ENCODE measurements at regions not wholly inside any gene's neighbourhood (a gene's known extent, or its start where the extent isn't known, plus 50 kb on each side); places are given as distances from the start of the nearest gene placed in this dataset.
"Not testable (repeated sequence)": the region's sequence is repeated elsewhere in the genome, so short reads cannot be mapped to it uniquely, and the experiment has no call there.

- intact Hi-C loops (cut with DNase I), result no loop called here
- DNase-seq, result no peak
Observed at GRCh38 chr4:72797486-72797885, 228.5 kb upstream of the ADAMTS3 start.

DNA sequence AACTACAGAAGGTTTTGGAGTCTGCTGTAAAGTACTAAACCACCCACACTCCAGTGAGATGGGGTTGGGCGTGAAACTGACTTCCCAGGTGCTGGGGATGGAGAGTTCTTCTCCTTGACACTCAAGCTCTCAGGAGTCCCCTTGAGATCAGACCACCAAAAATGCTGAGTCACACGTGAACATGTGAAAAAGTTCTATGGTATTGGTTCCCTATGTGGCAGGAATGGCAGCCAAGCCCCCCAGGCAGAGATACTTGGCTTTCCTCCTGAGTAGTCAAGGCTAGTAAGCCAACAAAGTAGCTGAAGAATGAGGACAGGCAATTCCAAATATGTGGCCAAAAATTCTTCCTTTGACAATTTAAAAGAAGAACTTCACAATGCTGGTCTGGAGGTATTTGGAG, 222.0 kb upstream of the ADAMTS3 start:
- intact Hi-C loops (cut with DNase I), result no loop called here
- no peak for DNase-seq

DNA sequence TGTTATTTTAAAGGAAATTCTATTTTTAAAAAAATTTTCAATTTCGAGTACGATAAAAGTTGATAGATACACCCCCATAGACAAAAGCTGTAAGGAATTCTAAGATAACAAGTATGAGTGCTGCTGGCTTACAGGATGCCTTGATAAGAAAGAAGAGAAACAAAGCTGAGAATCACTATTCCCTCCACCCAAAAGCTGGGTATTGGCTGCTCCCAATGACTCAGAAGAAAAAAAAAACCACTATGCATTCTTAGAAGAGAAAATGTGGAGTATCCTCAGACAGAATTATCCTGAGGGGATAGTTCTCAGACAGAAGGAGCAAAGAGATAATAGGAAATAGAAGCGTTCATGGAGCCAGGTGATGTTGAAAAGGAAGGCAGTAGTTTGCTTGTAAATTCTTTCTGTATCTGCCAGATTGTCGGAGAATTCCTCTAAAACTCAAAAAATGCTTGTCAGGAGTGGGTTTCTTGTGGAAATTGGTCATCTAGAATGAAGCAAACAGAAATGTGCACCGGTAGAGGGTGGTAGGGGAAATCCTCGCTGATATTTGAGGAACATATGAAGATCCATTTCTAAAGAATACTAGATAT, 217.5 kb upstream of the ADAMTS3 start:
- intact Hi-C loops (cut with DNase I), result no loop called here
- no peak for DNase-seq

- DNase-seq, result no peak
- intact Hi-C loops (cut with DNase I), result no loop called here
Observed at GRCh38 chr4:72779241-72779640, 210.2 kb upstream of the ADAMTS3 start.

DNA sequence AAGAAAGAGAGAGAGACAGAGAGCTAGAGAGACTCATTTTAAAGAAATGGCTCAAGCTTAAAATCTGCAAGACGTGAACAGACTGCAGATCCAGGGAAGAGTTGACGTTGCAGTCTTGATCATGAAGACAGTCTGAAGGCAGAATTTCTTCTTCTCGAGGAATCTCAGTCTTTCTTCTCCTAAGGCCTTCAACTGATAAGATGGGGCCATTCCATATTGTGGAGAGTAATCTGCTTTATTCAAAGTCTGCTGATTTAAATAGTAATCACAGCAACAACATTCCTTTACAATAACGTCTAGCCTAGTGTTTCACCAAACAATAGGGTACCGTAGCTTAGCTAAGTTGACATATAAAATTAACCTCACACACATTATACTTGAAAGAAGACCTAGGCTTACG, 208.4 kb upstream of the ADAMTS3 start:
- no peak for DNase-seq
- intact Hi-C loops (cut with DNase I), result no loop called here

DNA sequence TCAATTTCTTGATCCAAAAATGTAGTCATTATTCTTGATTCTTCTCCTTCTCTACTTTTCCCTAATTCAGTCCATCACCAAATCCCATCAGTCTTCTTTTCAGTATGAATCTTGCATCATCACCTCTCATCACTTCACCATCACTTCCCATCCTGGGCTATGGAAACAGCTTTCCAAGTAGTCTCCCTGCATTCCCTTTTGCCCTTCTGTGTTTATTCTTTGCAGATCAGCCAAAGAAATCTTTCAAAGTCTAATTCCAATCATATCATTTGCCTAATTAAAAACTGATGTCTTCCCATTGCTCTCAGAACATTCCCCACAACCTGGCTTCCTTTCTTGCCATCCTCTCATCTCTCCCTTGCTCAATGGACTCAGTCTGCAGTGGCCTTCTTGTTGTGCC, 201.7 kb upstream of the ADAMTS3 start:
- intact Hi-C loops (cut with DNase I), result no loop called here
- DNase-seq, result no peak

- peak in 3 of 10 donors; percentile 7 to 64 (median 63) for DNase-seq
- intact Hi-C loops (cut with DNase I), result no loop called here
Observed at GRCh38 chr4:72768364-72768763, 199.3 kb upstream of the ADAMTS3 start.

GRCh38 chr4:72767618-72768302, 198.7 kb upstream of the ADAMTS3 start:
- intact Hi-C loops (cut with DNase I), result no loop called here
- DNase-seq, result no peak

DNA sequence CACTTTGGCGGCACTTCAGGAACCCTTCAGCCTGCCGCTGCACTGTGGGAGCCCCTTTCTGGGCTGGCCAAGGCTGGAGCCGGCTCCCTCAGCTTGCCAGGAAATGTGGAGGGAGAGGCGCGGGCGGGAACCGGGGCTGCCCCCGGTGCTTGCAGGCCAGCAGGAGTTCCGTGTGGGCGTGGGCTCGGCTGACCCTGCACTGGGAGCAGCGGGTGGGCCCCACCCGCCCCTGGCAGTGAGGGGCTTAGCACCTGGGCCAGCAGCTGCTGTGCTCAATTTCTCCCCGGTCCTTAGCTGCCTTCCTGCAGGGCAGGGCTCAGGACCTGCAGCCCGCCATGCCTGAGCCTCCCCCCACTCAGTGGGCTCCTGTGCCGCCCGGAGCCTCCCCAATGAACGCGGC, 196.8 kb upstream of the ADAMTS3 start:
- intact Hi-C loops (cut with DNase I); DNase-seq: not testable (repeated sequence)

- DNase-seq, result no peak
- intact Hi-C loops (cut with DNase I), result no loop called here
Observed at GRCh38 chr4:72761368-72762038, 192.5 kb upstream of the ADAMTS3 start.

GRCh38 chr4:72753414-72753813, 184.4 kb upstream of the ADAMTS3 start:
- DNase-seq; intact Hi-C loops (cut with DNase I): not testable (repeated sequence)

DNA sequence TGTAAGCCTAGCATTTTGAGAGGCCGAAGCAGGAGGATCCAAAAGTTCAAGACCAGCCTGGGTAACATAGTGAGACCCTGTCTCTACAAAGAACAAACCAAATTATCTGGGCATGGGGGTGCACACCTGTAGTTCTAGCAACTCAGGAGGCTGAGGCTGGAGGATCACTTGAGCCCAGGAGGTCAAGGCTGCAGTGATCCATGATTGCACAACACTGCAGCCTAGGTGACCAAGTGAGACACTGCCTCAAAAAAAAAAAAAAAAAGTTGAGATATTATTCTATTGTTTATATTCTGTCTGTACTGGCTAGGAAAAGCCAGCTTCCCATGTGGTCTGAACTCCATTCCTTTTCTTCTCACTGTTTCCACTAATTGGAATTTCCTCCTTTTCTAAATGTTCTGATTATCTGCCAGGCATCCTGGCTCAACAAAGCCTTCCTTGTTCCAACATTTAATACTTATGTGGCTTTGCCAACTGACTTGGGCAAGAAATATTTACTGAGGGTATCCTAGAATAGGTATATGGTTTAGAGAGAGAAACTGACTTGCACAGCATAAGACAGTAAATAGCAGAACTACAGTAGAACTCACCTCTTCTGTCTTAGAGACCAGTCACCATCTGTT, 175.2 kb upstream of the ADAMTS3 start:
- DNase-seq, result no peak
- intact Hi-C loops (cut with DNase I), result no loop called here

GRCh38 chr4:72743078-72743477, 174.1 kb upstream of the ADAMTS3 start:
- no peak for DNase-seq
- intact Hi-C loops (cut with DNase I), result no loop called here

DNA sequence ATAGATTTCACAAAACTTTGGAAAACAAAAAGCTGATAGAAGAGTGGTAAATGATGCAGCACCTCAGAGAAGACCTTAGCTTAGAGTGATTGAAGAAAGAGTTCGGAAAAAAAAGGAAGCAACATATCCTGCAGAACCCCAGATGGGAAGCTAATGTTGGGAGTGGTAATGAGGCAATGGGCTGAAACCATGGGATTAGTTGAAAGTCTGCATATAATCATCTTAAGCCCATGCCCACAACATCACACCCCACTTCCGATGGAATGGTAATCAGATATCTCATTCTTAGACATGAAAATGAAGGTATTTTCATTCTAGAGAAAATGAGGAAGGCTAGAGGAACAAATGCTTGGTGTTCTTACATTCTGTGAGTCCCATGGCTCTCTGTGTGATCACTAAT, 146.3 kb upstream of the ADAMTS3 start:
- DNase-seq, result no peak
- intact Hi-C loops (cut with DNase I), result no loop called here

DNA sequence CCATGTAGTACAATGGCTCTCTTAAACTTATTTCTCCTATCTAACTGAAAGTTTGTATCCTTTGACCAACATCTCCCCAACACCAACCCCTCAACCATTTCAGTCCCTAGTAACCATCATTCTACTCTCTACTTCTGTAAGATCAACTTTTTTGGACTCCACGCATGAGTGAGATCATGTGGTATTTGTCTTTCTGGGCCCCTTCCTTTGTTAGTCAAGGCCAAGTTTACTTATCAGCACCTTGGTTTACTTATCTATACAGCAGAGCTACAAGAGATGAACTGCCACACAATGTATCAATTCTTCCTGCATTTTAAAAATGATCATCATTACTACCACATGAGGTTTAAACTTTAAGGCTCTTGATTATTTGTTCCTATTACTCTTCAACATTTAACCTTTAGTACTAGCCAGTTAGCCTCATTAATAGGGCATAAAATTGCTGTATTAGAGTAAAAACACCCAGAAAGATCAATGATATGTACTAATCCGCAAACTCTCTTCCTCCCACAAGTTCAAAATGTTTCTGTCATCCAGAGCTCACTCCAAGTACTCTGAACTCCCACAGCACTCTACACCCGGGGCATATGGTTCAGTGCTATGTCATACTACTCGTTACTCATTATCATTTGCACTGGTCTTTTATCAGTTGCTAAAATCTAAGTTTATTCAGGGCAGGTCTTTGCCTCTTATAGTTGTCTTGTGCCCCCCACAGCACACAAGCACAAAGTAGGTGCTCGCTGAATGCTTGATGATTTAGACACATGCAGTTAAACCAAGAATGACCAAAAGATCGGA, 145.7 kb upstream of the ADAMTS3 start:
- intact Hi-C loops (cut with DNase I), result no loop called here
- DNase-seq, result no peak

DNA sequence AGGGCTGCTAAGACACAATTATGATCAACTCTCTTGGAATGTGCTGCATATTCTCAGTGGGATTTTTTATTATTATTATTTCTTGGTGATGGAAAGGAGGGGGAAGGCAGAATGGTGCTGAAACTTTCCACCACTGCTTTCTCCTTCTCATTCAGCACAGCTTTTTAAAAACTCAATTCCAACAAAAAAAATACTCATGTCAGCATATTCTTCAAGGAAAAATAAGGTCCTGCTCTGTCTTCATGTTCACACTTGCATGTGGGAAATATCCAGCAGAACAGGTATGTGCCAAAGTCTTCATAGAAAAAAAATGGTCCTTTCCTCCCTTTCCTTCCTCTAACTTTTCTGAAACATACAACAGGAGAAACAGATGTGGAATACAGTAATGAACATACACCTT, 144.0 kb upstream of the ADAMTS3 start:
- no peak for DNase-seq
- intact Hi-C loops (cut with DNase I), result no loop called here

- intact Hi-C loops (cut with DNase I), result no loop called here
- DNase-seq, result no peak
Observed at GRCh38 chr4:72709475-72709874, 140.5 kb upstream of the ADAMTS3 start.

DNA sequence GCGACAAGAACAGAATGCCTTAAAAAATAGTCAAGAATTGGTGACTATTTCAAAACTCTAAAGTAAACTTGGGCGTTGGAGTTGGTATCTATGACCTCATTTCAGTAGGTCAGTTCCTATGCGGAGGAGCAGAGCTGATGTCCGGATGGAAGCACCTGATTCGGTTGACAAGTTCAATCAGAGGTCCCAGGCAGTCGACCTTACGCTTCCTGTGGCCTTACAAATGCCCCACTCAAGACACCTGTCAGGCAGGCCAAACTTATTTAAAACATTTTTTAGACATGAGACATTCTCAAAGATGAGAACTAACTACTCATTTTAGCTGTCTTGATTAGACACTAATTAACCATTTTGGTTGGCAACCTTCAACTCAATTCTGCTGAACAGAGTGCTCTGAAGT, 137.7 kb upstream of the ADAMTS3 start:
- intact Hi-C loops (cut with DNase I), result no loop called here

GRCh38 chr4:72704925-72705640, 136.1 kb upstream of the ADAMTS3 start:
- intact Hi-C loops (cut with DNase I), result loop anchor here (5.0 kb wide), 2 partner anchors 312 to 947 kb away; no protein-coding TSS in a partner anchor
- DNase-seq, result not testable (repeated sequence)

More for the DNA sequence above, 137.7 kb upstream of the ADAMTS3 start:
- DNase-seq, result peak in 1 of 10 donors; percentile 57

DNA sequence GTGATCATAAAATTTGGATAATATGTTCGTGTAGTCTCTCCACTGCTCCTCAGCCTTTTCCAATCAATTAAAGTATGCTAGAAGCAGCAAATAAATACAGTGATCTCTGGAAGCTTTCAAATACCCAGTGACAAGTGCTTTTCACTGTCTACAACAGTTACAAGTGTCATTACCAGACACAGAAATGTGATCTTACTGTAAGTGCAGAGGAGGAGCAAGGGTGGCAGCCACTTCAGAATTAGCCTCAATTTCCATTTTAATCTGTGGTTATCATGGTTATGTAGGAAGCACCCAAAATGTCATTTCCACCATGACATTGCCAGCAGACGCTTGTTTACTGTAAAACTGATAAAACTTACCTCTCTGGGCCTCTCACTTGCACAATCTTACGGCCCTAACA, 133.9 kb upstream of the ADAMTS3 start:
- intact Hi-C loops (cut with DNase I), result loop anchor here (2.0 to 5.0 kb wide), 3 partner anchors 314 to 949 kb away; no protein-coding TSS in a partner anchor
- no peak for DNase-seq
